ENCODE measurements at regions not wholly inside any gene's neighbourhood (a gene's known extent, or its start where the extent isn't known, plus 50 kb on each side); places are given as distances from the start of the nearest gene placed in this dataset.

- Histone ChIP-seq H3K4me2 (ENCODE audit: insufficient read depth, insufficient read length, low read length) (no peak overlapping the region), H3K18ac (ENCODE audit: insufficient read length, low read depth, low read length) (no peak overlapping the region), H2BK20ac (ENCODE audit: low read depth, low read length, poor library complexity, severe bottlenecking) (no peak overlapping the region), H3K9me3 (ENCODE audit: control insufficient read depth, low read depth, low read length) (no peaks in the 10 kb centered on the region), H4K5ac (ENCODE audit: insufficient read length, low read depth, low read length) (no peak overlapping the region), H3K23ac (ENCODE audit: insufficient read length, low read depth, low read length) (no peak overlapping the region), H3K14ac (ENCODE audit: insufficient read depth, low read length) (no peak overlapping the region), H2BK120ac (ENCODE audit: low read depth, low read length, poor library complexity, severe bottlenecking) (no peak overlapping the region), H3K79me1 (ENCODE audit: insufficient read depth, low read depth, low read length, poor library complexity, severe bottlenecking) (no peaks in the 10 kb centered on the region), H3K23me2 (ENCODE audit: insufficient read length, low read depth, low read length, poor library complexity, severe bottlenecking) (no peaks in the 10 kb centered on the region), H3K27me3 (ENCODE audit: insufficient read depth, low read length) (no peaks in the 10 kb centered on the region), H2AFZ (ENCODE audit: low read length) (no peak overlapping the region), H3K9ac (ENCODE audit: extremely low read depth, insufficient read length, low read length) (no peak overlapping the region), H4K91ac (ENCODE audit: insufficient read length, low read depth, low read length) (no peak overlapping the region), H2BK12ac (ENCODE audit: insufficient read length, low read depth, low read length) (no peak overlapping the region), H3K56ac (ENCODE audit: insufficient read length, low read depth, low read length) (no peak overlapping the region), H2AK5ac (ENCODE audit: insufficient read length, low read length) (no peak overlapping the region), H2BK15ac (ENCODE audit: low read depth, low read length) (no peak overlapping the region), H2BK5ac (ENCODE audit: insufficient read length, low read length) (no peak overlapping the region), H3K4me1 (ENCODE audit: insufficient read depth, low read length) (no peaks in the 10 kb centered on the region), H3K79me2 (ENCODE audit: insufficient read depth, low read length) (no peaks in the 10 kb centered on the region), H3K27ac (ENCODE audit: insufficient read length, low read depth, low read length) (no peak overlapping the region), H4K20me1 (ENCODE audit: control insufficient read depth, insufficient read depth, insufficient read length) (no peaks in the 10 kb centered on the region), H4K8ac (replicated peaks; ENCODE audit: insufficient read length, low read depth, low read length) (no peak overlapping the region), H3K4ac (ENCODE audit: low read depth, low read length) (no peak overlapping the region), H3T11ph (ENCODE audit: low read length) (no peak overlapping the region)
- no peak overlapping the region for H3K4me3 Mint-ChIP-seq
- no peak for TF ChIP-seq CTCF (conservative IDR thresholded peaks at IDR 0.05)
- H3K4me1 Mint-ChIP-seq: peaks cover 33 to 34% of the 10 kb centered on the region in 2 experiments
- H3K9me3 Mint-ChIP-seq: no peaks in the 10 kb centered on the region
- no peak overlapping the region for H3K27ac Mint-ChIP-seq
- no peaks in the 10 kb centered on the region for H3K36me3 Mint-ChIP-seq (ENCODE audit: insufficient read depth in 1 of 3, low read depth in 3 of 3)
- no peak for DNase-seq
- WGBS (ENCODE audit: extremely low coverage, insufficient read length, low lambda C conversion rate): no CpG with 5 or more reads among the region's 1 CpG
- H3K27me3 Mint-ChIP-seq (ENCODE audit: low read depth): peaks cover 5% of the 10 kb centered on the region
These were observed 472.9 kb downstream of the GBA3 start for GRCh38 chr4:23165669-23166068.
